OCI-LY1 (cell line): ENCODE measurements at regions not wholly inside any gene's neighbourhood (a gene's known extent, or its start where the extent isn't known, plus 50 kb on each side); places are given as distances from the start of the nearest gene placed in this dataset.

Source experiments
- H2AFZ ChIP-seq: fragments of 200-600 bp; sonication (generic), shearing (Covaris generic); 2 replicates; pipeline ENCODE4 v1.6.0; 2014; ENCODE audit warnings: antibody characterized with exemption, mild to moderate bottlenecking, low read length
- H3F3A ChIP-seq: fragments of 200-600 bp; sonication (generic), shearing (Covaris generic); 2 replicates; pipeline ENCODE4 v1.6.0; 2014; ENCODE audit warnings: mild to moderate bottlenecking, antibody characterized with exemption, low read length, moderate library complexity; ENCODE audit not compliant: insufficient read depth
- H3K27ac ChIP-seq: fragments of 200-600 bp; sonication (generic); 2 replicates; pipeline ENCODE4 v1.5.1; 2014; ENCODE audit warnings: low read length, mixed run types, mild to moderate bottlenecking, low read depth; ENCODE audit not compliant: poor library complexity, severe bottlenecking
- H3K27me3 ChIP-seq: fragments of 200-600 bp; sonication (generic); 2 replicates; pipeline ENCODE4 v1.6.0; 2014; ENCODE audit warnings: antibody characterized with exemption, mild to moderate bottlenecking, low read length, moderate library complexity; ENCODE audit not compliant: insufficient read depth
- H3K36me3 ChIP-seq: fragments of 200-600 bp; sonication (generic); 2 replicates; pipeline ENCODE4 v1.6.1; 2014; ENCODE audit warnings: mild to moderate bottlenecking, antibody characterized with exemption, low read length, moderate library complexity, mixed read lengths; ENCODE audit not compliant: insufficient read depth
- H3K4me1 ChIP-seq: fragments of 200-600 bp; sonication (generic); 2 replicates; pipeline ENCODE4 v1.5.1; 2014; ENCODE audit warnings: mild to moderate bottlenecking, low read length, moderate library complexity; ENCODE audit not compliant: insufficient read depth, severe bottlenecking
- H3K4me2 ChIP-seq: fragments of 200-600 bp; sonication (generic), shearing (Covaris generic); 2 replicates; pipeline ENCODE4 v1.6.1; 2014; ENCODE audit warnings: low read length
- H3K4me3 ChIP-seq: fragments of 200-600 bp; sonication (generic); 2 replicates; pipeline ENCODE4 v1.5.1; 2014; ENCODE audit warnings: low read length, low read depth, mild to moderate bottlenecking, mixed read lengths; ENCODE audit not compliant: poor library complexity, severe bottlenecking
- H3K79me2 ChIP-seq: fragments of 200-600 bp; shearing (Covaris generic); 2 replicates; pipeline ENCODE4 v1.6.1; 2016; ENCODE audit warnings: mixed run types, low read length, mixed read lengths; ENCODE audit not compliant: insufficient read depth
- H3K9ac ChIP-seq: fragments of 200-600 bp; sonication (generic), shearing (Covaris generic); 2 replicates; pipeline ENCODE4 v1.6.1; 2014; ENCODE audit warnings: mild to moderate bottlenecking, low read length, mixed read lengths
- H3K9me2 ChIP-seq: fragments of 200-600 bp; sonication (generic), shearing (Covaris generic); 2 replicates; pipeline ENCODE4 v1.6.1; 2014; ENCODE audit warnings: low read depth, mild to moderate bottlenecking, low read length, mixed read lengths
- H3K9me3 ChIP-seq: fragments of 200-600 bp; shearing (Covaris generic); 2 replicates; pipeline ENCODE4 v1.6.1; 2014; ENCODE audit warnings: low read length, mixed read lengths
- H4K20me1 ChIP-seq: fragments of 200-600 bp; sonication (generic), shearing (Covaris generic); 2 replicates; pipeline ENCODE4 v1.6.0; 2016; ENCODE audit warnings: mild to moderate bottlenecking, low read length; ENCODE audit not compliant: insufficient read depth
- CTCF ChIP-seq: fragments of 200-600 bp; sonication (generic), shearing (Covaris generic); IDR thresholded peaks from 2 replicates; pipeline ENCODE4 v1.5.1; 2017; ENCODE audit warnings: mild to moderate bottlenecking, antibody characterized with exemption, low read length, moderate library complexity, mixed read lengths
- EZH2 ChIP-seq: fragments of 200-600 bp; sonication (generic), shearing (Covaris generic); IDR thresholded peaks from 2 replicates; pipeline ENCODE4 v1.8.0; 2017; ENCODE audit warnings: borderline replicate concordance, mixed run types, mild to moderate bottlenecking, antibody characterized with exemption, low read length, moderate library complexity, mixed read lengths

- Histone ChIP-seq H3F3A (no peaks in the 10 kb centered on the region), H4K20me1 (no peaks in the 10 kb centered on the region), H2AFZ (no peak overlapping the region), H3K4me1 (no peaks in the 10 kb centered on the region), H3K27me3 (no peaks in the 10 kb centered on the region), H3K36me3 (no peaks in the 10 kb centered on the region), H3K4me3 (no peak overlapping the region), H3K9me2 (no peaks in the 10 kb centered on the region), H3K27ac (no peak overlapping the region), H3K79me2 (no peaks in the 10 kb centered on the region), H3K9me3 (no peaks in the 10 kb centered on the region), H3K4me2 (no peak overlapping the region), H3K9ac (no peak overlapping the region)
- TF ChIP-seq CTCF (no peak), EZH2 (no peak)
Observed at GRCh38 chr7:88480271-88480670, 173.6 kb upstream of the STEAP4 start.

- Histone ChIP-seq H3K27ac (no peak overlapping the region), H3K4me3 (no peak overlapping the region), H3F3A (no peaks in the 10 kb centered on the region), H3K9me2 (no peaks in the 10 kb centered on the region), H3K79me2 (no peaks in the 10 kb centered on the region), H3K4me1 (no peaks in the 10 kb centered on the region), H3K9ac (no peak overlapping the region), H2AFZ (no peak overlapping the region), H3K9me3 (no peaks in the 10 kb centered on the region), H3K4me2 (no peak overlapping the region), H3K27me3 (no peaks in the 10 kb centered on the region), H4K20me1 (no peaks in the 10 kb centered on the region), H3K36me3 (no peaks in the 10 kb centered on the region)
- no peak for TF ChIP-seq EZH2
- no peak for TF ChIP-seq CTCF
Observed at GRCh38 chr7:88477976-88478375, 171.3 kb upstream of the STEAP4 start.

GRCh38 chr7:88465600-88465999, 158.9 kb upstream of the STEAP4 start:
- H3K9me3 ChIP-seq: no peaks in the 10 kb centered on the region
- no peaks in the 10 kb centered on the region for H3F3A ChIP-seq
- H3K9ac ChIP-seq: no peak overlapping the region
- no peaks in the 10 kb centered on the region for H4K20me1 ChIP-seq
- no peak overlapping the region for H2AFZ ChIP-seq
- TF ChIP-seq CTCF (no peak), EZH2 (no peak)
- no peak overlapping the region for H3K4me2 ChIP-seq
- no peaks in the 10 kb centered on the region for H3K36me3 ChIP-seq
- no peaks in the 10 kb centered on the region for H3K79me2 ChIP-seq
- H3K9me2 ChIP-seq: no peaks in the 10 kb centered on the region
- H3K4me3 ChIP-seq: no peak overlapping the region
- H3K27me3 ChIP-seq: no peaks in the 10 kb centered on the region
- H3K27ac ChIP-seq: no peak overlapping the region
- no peaks in the 10 kb centered on the region for H3K4me1 ChIP-seq
